Ureter (tissue), 1 donor: ENCODE measurements at regions not wholly inside any gene's neighbourhood (a gene's known extent, or its start where the extent isn't known, plus 50 kb on each side); places are given as distances from the start of the nearest gene placed in this dataset.

ENCODE experiments used
- DNase-seq: peaks from one replicate; pipeline ENCODE4 v3.0.0-alpha.2; 2020; ENCODE audit warnings: low spot score
- donor health status: DM: yes; HTN: yes; CAD: no.

- DNase-seq = no peak
These were observed 321.5 kb downstream of the ALG10 start for GRCh38 chr12:34343766-34344165.

DNA sequence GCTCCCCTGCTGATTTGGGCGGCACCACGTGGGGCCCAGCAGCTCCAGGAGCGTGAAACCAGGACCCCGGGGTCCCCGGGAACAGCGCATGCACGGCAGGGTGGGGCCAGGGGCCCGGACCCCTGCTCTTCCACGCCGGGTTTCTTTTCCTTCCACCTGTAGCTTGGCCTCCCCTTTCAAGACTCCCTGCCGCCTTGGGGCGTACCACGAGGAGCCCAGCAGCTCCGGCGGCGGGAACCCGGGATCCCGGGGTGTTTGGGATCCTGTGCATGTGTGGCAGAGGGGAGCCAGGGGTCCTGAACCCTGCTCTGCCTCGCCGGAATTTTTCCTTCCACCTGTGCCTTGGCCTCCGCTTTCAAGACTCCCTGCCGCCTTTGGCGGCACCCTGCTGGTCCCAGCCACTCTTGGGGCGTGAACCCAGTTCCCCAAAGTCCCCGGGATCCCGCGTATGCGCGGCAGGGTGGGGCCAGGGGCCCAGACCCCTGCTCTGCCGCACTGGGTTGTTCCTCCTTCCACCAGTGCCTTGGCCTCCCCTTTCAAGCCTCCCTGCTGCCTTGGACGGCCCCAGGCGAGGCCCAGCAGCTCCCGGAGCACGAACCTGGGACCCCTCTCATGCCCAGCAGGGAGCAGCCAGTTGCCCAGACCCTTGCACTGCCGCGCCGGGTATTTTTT lies 322.7 kb downstream of the ALG10 start:
- no peak for DNase-seq

DNA sequence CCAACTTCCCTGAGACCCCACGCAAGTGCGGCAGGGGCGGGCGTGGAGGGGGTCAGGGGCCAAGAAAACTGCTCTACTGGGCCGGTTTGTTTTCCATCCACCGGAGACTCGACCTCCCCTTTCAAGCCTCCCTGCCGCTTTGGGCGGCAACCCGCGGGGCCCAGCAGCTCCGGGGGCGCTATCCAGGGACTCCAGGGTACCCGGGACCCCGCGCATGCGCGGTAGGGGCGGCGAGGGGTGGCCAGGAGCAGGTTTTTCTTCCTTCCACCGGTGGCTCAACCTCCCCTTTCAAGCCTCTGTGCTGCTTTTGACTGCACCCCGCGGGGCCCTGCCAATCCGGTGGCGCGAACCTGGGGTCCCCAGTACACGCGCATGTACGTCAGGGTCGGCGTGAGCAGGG lies 323.5 kb downstream of the ALG10 start:
- no peak for DNase-seq

DNA sequence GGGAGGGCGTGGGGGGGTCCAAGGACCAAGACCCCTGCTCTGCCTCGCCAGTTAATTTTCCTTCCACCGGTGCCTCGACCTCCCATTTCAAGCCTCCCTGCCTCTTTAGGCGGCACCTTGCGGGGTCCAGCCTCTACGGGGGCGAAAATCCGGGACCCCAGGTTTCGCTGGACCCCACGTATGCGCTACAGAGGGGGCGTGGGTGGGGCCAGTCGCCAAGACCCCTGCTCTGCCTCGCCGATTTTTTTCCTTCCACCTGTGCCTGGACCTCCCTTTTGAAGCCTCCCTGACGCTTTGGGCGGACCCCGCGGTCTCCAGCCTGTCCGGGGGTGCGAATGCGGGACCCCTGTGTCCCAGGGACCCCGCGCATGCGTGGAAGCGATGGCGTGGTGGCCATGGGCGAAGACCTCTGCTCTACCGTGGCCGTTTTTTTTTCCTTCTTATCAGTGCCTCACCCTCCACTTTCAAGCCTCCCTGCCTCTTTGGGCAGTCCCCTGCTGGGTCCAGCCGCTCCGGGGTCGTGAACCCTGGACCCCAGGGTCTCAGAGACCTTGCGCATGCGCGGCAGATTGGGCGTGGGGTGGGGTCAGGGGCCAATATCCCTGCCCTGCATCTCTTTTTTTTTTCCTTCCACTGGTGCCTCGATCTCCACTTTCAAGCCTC lies 324.2 kb downstream of the ALG10 start:
- no peak for DNase-seq

DNA sequence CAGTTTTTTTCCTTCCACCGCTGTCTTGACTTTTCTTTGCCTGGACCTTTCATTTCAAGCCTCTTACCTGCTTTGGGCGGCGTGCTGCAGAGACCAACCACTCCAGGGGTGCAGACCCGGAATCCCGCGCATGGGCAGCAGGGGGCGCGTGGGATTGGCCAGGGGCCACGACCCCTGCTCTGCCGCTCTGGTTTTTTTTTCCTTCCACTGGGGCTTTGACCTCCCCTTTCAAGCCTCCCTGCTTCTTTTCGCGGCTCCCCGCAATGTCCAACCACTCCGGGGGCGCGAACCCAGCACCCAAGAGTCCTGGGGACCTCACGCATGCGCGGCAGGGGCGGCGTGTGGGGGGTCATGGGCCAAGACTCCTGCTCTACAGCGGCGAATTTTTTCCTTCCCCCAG lies 325.1 kb downstream of the ALG10 start:
- no peak for DNase-seq

DNA sequence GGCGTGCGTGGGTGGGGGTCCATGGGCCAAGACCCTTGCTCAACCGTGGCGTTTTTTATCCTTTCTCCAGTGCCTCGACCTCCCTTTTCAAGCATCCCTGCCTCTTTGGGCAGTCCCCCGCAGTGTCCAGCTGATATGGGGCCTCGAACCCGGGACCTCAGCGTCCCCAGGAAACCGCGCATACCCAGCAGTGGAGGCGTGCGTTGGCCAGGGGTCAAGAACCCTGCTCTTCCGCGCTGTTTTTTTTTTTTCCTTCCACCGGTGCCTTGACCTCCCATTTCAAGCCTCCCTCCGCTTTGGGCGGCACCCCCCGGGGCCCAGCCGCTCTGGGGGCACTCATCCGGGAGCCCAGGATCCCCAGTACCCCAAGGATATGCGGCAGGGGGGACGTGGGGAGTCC lies 325.8 kb downstream of the ALG10 start:
- DNase-seq = no peak

GRCh38 chr12:34348836-34349672 lies 326.8 kb downstream of the ALG10 start:
- DNase-seq = no peak

GRCh38 chr12:34349673-34349961 lies 327.3 kb downstream of the ALG10 start:
- DNase-seq = no peak

DNA sequence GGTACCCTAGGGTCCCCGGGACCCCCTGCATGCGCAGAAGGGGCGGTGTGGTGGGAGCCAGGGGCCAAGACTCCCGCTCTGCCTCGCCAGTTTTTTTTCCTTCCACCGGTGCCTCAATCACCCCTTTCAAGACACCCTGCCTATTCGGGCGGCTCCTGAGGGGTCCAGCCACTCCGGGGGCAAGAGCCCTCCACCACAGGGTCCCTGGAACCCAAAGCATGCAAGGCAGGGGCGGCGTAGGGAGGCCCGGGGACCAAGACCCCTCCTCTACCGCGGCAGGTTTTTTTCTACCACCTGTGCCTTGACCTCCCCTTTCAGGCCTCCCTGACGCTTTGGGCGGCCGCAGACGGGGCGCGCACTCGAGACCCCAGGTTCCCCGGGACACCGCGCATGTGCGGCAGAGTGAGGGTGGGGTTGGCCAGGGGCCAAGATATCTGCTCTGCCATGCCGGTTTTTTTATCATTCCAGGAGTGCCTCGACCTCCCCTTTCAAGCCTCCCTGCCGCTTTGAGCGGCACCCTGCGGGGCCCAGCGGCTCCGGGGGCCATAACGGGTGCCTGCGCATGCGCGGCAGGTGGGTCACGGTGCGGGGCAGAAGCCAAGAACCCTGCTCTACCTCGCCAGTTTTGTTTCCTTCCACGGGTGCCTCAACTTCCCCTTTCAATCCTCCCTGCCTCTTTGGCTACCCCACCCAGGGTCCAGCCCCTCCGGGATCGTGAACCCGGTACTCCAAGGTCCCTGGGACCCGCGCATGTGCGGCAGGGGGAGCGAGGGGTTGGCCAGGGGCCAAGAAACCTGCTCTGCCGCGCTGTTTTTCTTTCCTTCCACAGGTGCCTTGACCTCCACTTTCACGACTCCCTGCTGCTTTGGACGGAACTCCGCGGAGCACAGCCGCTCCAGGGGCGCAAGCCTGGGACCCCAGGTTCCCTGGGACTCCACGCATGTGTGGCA lies 328.1 kb downstream of the ALG10 start:
- no peak for DNase-seq

GRCh38 chr12:34352098-34352497 lies 329.8 kb downstream of the ALG10 start:
- DNase-seq = no peak

GRCh38 chr12:34354239-34355200 lies 332.2 kb downstream of the ALG10 start:
- DNase-seq = no peak

DNA sequence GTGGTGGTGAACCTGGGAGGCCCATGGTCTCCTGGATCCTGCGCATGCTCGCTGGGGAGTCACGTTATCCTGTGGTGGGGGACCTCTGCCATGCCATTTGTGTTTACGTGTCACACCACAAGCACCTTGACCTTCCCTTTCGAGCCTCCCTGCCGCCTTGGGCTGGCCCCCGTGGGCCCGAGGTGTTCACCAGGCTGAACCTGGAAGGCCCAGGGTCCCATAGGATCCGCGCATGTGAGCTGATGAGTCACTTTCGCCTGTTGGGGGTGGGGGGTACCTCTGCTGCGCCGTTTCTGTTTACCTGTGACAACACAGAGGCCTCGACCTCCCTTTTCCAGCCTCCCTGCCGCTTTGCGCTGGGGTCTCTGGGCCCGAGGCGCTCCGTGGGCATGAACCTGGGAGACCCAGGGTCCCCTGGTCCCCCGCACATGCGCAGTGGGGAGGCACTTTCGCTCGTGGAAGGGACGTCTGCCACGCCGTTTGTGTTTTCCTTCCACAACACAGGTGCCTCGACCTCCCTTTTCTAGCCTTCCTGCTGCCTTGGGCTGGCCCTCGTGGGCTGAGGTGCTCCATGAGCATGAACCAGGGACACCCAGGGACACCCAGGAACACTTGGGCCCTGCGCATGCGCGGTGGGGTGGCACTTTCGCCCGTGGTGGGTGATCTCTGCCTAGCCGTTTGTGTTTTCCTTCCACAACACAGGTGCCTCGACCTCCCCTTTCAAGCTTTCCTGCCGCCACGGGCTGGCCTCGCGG lies 334.1 kb downstream of the ALG10 start:
- DNase-seq = no peak

- DNase-seq = no peak
These were observed 335.5 kb downstream of the ALG10 start for GRCh38 chr12:34357791-34358190.

DNA sequence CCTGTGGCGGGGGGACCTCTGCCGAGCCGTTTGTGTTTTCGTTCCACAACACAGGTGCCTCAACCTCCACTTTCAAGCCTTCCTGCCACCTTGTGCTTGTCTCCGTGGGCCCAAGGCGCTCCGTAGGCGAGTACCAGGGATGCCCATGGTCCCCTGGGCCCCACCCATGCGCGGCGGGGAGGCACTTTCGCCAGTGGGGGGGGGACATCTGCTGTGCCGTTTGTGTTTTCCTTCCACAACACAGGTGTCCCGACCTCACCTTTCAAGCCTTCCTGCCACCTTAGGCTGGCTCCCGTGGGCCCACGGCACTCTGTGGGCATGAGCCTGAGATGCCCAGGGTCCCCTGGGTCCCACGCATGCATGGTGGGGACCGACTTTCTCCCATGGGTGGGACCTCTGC lies 335.9 kb downstream of the ALG10 start:
- no peak for DNase-seq

DNA sequence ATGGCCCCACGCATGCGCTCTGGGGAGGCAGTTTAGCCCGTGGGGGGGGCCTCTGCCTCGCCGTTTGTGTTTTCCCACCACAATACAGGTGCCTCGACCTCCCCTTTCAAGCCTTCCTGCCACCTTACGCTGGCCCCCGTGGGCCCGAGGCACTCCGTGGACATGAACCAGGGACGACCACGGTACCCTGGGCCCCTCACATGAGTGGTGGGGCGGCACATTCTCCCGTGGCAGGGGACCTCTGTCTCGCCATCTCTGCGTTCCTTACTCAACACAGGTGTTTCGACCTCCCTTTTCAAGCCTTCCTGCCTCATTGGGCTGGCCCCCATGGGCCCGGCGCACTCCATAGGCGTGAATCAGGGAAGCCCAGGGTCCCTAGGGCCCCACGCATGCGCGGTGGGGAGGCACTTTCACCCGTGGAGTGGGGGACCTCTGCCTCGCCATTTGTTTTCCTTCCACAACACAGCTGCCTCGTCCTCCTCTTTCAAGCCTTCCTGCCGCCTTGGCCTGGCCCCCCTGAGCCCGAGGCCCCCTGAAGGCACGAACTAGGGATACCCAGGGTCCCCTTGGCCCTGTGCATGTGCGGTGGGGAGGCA lies 339.5 kb downstream of the ALG10 start:
- no peak for DNase-seq

DNA sequence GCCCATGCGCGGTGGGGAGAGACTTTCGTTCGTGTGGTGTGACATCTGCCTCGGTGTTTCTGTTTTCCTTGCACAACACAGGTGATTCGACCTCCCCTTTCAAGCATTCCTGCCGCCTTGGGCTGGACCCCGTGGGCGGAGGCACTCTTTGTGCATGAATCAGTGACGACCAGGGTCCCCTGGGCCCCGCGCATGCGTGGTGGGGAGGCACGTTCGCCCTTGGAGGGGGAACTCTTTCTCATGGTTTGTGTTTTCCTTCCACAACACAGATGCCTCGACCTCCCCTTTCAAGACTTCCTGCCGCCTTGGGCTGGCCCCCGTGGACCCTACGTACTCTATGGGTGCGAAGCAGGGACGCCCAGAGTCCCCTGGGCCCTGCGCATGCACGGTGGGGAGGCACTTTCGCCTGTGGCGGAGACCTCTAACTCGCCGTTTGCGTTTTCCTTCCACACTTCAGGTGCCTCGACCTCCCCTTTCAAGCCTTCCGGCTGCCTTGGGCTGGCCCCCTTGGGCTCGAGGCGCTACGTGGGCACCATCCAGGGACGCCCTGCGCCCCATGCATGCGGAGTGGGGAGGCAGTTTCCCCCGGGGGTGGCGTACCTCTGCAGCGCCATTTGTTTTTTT lies 340.9 kb downstream of the ALG10 start:
- no peak for DNase-seq

DNA sequence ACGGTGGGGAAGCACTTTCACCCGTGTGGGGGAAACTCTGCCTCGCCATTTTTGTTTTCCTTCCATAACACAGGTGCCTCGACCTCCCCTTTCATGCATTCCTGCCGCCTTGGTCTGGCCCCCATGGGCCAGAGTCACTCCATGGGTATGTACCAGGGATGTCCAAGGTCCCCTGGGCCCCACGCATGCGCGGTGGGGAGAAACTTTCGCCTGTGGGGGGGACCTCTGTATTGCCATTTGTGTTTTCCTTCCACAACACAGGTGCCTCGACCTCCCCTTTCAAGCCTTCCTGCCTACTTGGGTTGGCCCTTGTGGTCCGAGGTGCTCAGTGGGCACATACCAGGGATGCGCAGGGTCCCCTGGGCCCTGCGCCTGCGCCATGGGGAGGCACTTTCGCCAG lies 345.8 kb downstream of the ALG10 start:
- no peak for DNase-seq

DNA sequence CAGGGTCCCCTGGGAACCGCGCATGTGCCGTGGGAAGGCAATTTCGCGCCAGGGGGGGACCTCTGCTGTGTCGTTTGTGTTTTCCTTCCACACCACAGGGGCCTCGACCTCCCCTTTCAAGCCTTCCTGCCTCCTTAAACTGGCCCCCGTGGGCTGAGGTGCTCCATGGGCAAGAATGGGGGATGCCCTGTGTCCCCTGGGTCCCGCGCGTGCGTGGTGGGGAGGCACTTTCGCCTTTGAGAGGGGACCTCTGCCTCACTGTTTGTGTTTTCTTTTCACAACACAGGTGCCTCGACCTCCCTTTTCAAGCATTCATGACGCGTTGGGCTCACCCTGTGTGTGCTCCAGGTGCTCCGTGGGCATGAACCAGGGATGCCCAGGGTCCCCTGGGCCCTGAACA lies 348.8 kb downstream of the ALG10 start:
- no peak for DNase-seq

DNA sequence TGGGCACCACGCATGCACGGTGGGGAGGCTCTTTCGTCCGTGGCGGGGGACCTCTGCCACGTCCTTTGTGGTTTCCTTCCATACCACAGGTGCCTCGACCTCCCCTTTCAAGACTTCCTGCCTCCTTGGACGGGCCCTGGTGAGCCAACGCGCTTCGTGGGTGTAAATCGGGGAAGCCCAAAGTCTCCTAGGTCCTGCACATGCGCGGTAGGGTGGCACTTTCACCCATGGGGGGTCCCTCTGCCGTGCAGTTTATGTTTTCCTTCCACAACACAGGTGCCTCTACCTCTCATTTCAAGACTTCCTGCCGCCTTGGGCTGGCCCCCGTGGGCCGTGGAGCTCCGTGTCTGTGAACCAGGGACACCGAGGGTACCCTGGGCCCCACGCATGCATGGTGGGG lies 349.7 kb downstream of the ALG10 start:
- no peak for DNase-seq
